Mesenchymal stem cell (in vitro differentiated cells and primary cell): ENCODE measurements at regions not wholly inside any gene's neighbourhood (a gene's known extent, or its start where the extent isn't known, plus 50 kb on each side); places are given as distances from the start of the nearest gene placed in this dataset.

Source experiments
- DNase-seq: peaks from one replicate; pipeline ENCODE4 v3.0.0-alpha.2; 2013
- H2AFZ ChIP-seq: one replicate; pipeline ENCODE4 v1.6.1; 2013; ENCODE audit warnings: low read depth, mild to moderate bottlenecking, control low read depth, inconsistent platforms, low read length, moderate library complexity
- H2AK5ac ChIP-seq: 2 replicates; pipeline ENCODE4 v1.6.1; 2013; ENCODE audit warnings: low read length, moderate library complexity, mild to moderate bottlenecking, inconsistent platforms; ENCODE audit not compliant: severe bottlenecking
- H2BK120ac ChIP-seq: one replicate; pipeline ENCODE4 v1.6.1; 2013; ENCODE audit warnings: low read depth, mild to moderate bottlenecking, inconsistent platforms, low read length, moderate library complexity
- H2BK12ac ChIP-seq, 2 experiments: one replicate each; pipeline ENCODE4 v1.6.1; 2013; ENCODE audit warnings: inconsistent platforms in 2 of 2, low read length in 2 of 2, mild to moderate bottlenecking in 2 of 2, moderate library complexity in 2 of 2, control low read depth in 1 of 2
- H2BK15ac ChIP-seq: one replicate; pipeline ENCODE4 v1.6.1; 2013; ENCODE audit warnings: mild to moderate bottlenecking, low read depth, inconsistent platforms; ENCODE audit not compliant: poor library complexity, severe bottlenecking
- H2BK5ac ChIP-seq: 2 replicates; pipeline ENCODE4 v1.6.1; 2013; ENCODE audit warnings: low read depth, mild to moderate bottlenecking, low read length, control low read depth, inconsistent platforms; ENCODE audit not compliant: poor library complexity, severe bottlenecking
- H3K14ac ChIP-seq, 2 experiments: one replicate each; pipeline ENCODE4 v1.6.1; 2013; ENCODE audit warnings: inconsistent platforms in 2 of 2, low read length in 2 of 2, control low read depth in 1 of 2, mild to moderate bottlenecking in 1 of 2, moderate library complexity in 1 of 2
- H3K18ac ChIP-seq, 2 experiments: one replicate each; pipeline ENCODE4 v1.6.1; 2013; ENCODE audit warnings: inconsistent platforms in 2 of 2, low read length in 2 of 2, control low read depth in 1 of 2, low read depth in 1 of 2, mild to moderate bottlenecking in 1 of 2
- H3K23ac ChIP-seq, 2 experiments: one replicate each; pipeline ENCODE4 v1.6.1; 2013; ENCODE audit warnings: inconsistent platforms in 2 of 2, low read length in 2 of 2, mild to moderate bottlenecking in 2 of 2, moderate library complexity in 2 of 2, control low read depth in 1 of 2
- H3K27ac ChIP-seq: 2 replicates; pipeline ENCODE4 v1.5.1; 2013; ENCODE audit warnings: mild to moderate bottlenecking, moderate library complexity, low read length, control low read depth, inconsistent platforms; ENCODE audit not compliant: poor library complexity, severe bottlenecking
- H3K27me3 ChIP-seq, 2 experiments: 2 replicates each; pipeline versions ENCODE4 v1.6.1 to v1.7.0; 2013; ENCODE audit warnings: low read length in 2 of 2, mild to moderate bottlenecking in 2 of 2, moderate library complexity in 2 of 2, control low read depth in 1 of 2, inconsistent platforms in 1 of 2; ENCODE audit not compliant: control insufficient read depth in 1 of 2, insufficient read depth in 1 of 2
- H3K36me3 ChIP-seq, 2 experiments: 2 replicates each; pipeline versions ENCODE4 v1.6.1 to v1.7.0; 2013; ENCODE audit warnings: low read length in 2 of 2, control low read depth in 1 of 2, inconsistent platforms in 1 of 2, low read depth in 1 of 2, mild to moderate bottlenecking in 1 of 2; ENCODE audit not compliant: insufficient read depth in 2 of 2, control insufficient read depth in 1 of 2
- H3K4ac ChIP-seq, 2 experiments: one replicate each; pipeline ENCODE4 v1.6.1; 2013; ENCODE audit warnings: inconsistent platforms in 2 of 2, low read length in 2 of 2, mild to moderate bottlenecking in 2 of 2, moderate library complexity in 2 of 2, control low read depth in 1 of 2, low read depth in 1 of 2
- H3K4me1 ChIP-seq: 2 replicates; pipeline ENCODE4 v1.6.1; 2013; ENCODE audit warnings: low read depth, low read length, control low read depth; ENCODE audit not compliant: control insufficient read depth, insufficient read depth
- H3K4me2 ChIP-seq: 2 replicates; pipeline ENCODE4 v1.6.1; 2013; ENCODE audit warnings: low read length, mild to moderate bottlenecking, inconsistent platforms; ENCODE audit not compliant: poor library complexity, severe bottlenecking
- H3K4me3 ChIP-seq, 2 experiments: 2 replicates each; pipeline versions ENCODE4 v1.5.1 to v1.7.0; 2013; ENCODE audit warnings: low read length in 2 of 2, mild to moderate bottlenecking in 2 of 2, control low read depth in 1 of 2, low read depth in 1 of 2; ENCODE audit not compliant: insufficient read depth in 1 of 2
- H3K79me1 ChIP-seq: replicated peaks from 2 replicates; pipeline ENCODE4 v1.6.1; 2013; ENCODE audit warnings: mild to moderate bottlenecking, control low read depth, low read length, inconsistent platforms; ENCODE audit not compliant: poor library complexity, severe bottlenecking
- H3K9ac ChIP-seq: 2 replicates; pipeline ENCODE4 v1.7.0; 2013; ENCODE audit warnings: mild to moderate bottlenecking, low read length, moderate library complexity
- H3K9me3 ChIP-seq: 2 replicates; pipeline ENCODE4 v1.7.0; 2013; ENCODE audit warnings: mild to moderate bottlenecking, low read length; ENCODE audit not compliant: control insufficient read depth
- H4K8ac ChIP-seq: one replicate; pipeline ENCODE4 v1.6.1; 2013; ENCODE audit warnings: inconsistent platforms, mild to moderate bottlenecking, low read length, moderate library complexity
- H4K91ac ChIP-seq: one replicate; pipeline ENCODE4 v1.6.1; 2013; ENCODE audit warnings: mild to moderate bottlenecking, low read length, inconsistent platforms
- WGBS: methylation state at CpG from one replicate; pipeline ENCODE4 v1.1.7; 2013; ENCODE audit warnings: mixed read lengths; 5-methylcytosine and 5-hydroxymethylcytosine counted together

- no peak overlapping the region for H3K4me2 ChIP-seq
- no peak overlapping the region for H2BK120ac ChIP-seq
- H3K27ac ChIP-seq: no peak overlapping the region
- no peak overlapping the region for H2BK12ac ChIP-seq
- no peak overlapping the region for H2AK5ac ChIP-seq
- H3K14ac ChIP-seq: no peak overlapping the region
- H3K4ac ChIP-seq: no peak overlapping the region
- H3K23ac ChIP-seq: no peak overlapping the region
- H2AFZ ChIP-seq: no peak overlapping the region
- no peak overlapping the region for H3K9ac ChIP-seq
- H4K8ac ChIP-seq: no peak overlapping the region
- 80% methylated on average over 18 of the region's 18 CpGs for WGBS
- H3K27me3 ChIP-seq: peaks cover 0 to 21% of the 10 kb centered on the region in 2 experiments
- peaks cover under 1% of the 10 kb centered on the region for H3K9me3 ChIP-seq
- no peak overlapping the region for H2BK5ac ChIP-seq
- no peak overlapping the region for H2BK15ac ChIP-seq
- H3K36me3 ChIP-seq: no peaks in the 10 kb centered on the region
- H3K79me1 ChIP-seq: no peaks in the 10 kb centered on the region
- DNase-seq: no peak
- H3K4me3 ChIP-seq: no peak overlapping the region
- no peaks in the 10 kb centered on the region for H3K4me1 ChIP-seq
- no peak overlapping the region for H3K18ac ChIP-seq
- no peak overlapping the region for H4K91ac ChIP-seq
Observed at GRCh38 chr1:2876846-2877245, 75.4 kb upstream of the TTC34 start.

- no peaks in the 10 kb centered on the region for H3K36me3 ChIP-seq
- no peak overlapping the region for H3K9ac ChIP-seq
- H2BK15ac ChIP-seq: no peak overlapping the region
- H4K91ac ChIP-seq: no peak overlapping the region
- no peak overlapping the region for H3K14ac ChIP-seq
- H2AK5ac ChIP-seq: no peak overlapping the region
- H3K9me3 ChIP-seq: no peaks in the 10 kb centered on the region
- no peaks in the 10 kb centered on the region for H3K4me1 ChIP-seq
- H3K4ac ChIP-seq: no peak overlapping the region
- no peak overlapping the region for H2BK12ac ChIP-seq
- H2BK5ac ChIP-seq: no peak overlapping the region
- H2AFZ ChIP-seq: no peak overlapping the region
- WGBS: 88% methylated on average over 17 of the region's 17 CpGs
- no peaks in the 10 kb centered on the region for H3K79me1 ChIP-seq
- no peak overlapping the region for H2BK120ac ChIP-seq
- H3K23ac ChIP-seq: no peak overlapping the region
- no peak overlapping the region for H4K8ac ChIP-seq
- H3K27ac ChIP-seq: no peak overlapping the region
- no peak overlapping the region for H3K18ac ChIP-seq
- H3K27me3 ChIP-seq: peaks cover 0 to 23% of the 10 kb centered on the region in 2 experiments
- DNase-seq: no peak
- H3K4me2 ChIP-seq: no peak overlapping the region
- no peak overlapping the region for H3K4me3 ChIP-seq
Observed at GRCh38 chr1:2877391-2877790, 75.9 kb upstream of the TTC34 start.

GRCh38 chr1:2878591-2878990, 77.1 kb upstream of the TTC34 start:
- Histone ChIP-seq H3K36me3 (no peaks in the 10 kb centered on the region), H3K4me1 (no peaks in the 10 kb centered on the region), H3K4me3 (no peak overlapping the region), H2AK5ac (no peak overlapping the region), H3K18ac (no peak overlapping the region), H4K91ac (no peak overlapping the region), H3K4ac (no peak overlapping the region), H2BK5ac (no peak overlapping the region), H3K23ac (no peak overlapping the region), H2BK120ac (no peak overlapping the region), H3K27ac (no peak overlapping the region), H3K27me3 (peaks cover 0 to 25% of the 10 kb centered on the region in 2 experiments), H3K79me1 (no peaks in the 10 kb centered on the region), H2BK12ac (no peak overlapping the region), H3K9me3 (no peaks in the 10 kb centered on the region), H2BK15ac (no peak overlapping the region), H2AFZ (no peak overlapping the region), H3K4me2 (no peak overlapping the region), H3K9ac (no peak overlapping the region), H3K14ac (no peak overlapping the region), H4K8ac (no peak overlapping the region)
- WGBS: 87% methylated on average over 14 of the region's 14 CpGs
- no peak for DNase-seq

- H3K23ac ChIP-seq: no peak overlapping the region
- H4K8ac ChIP-seq: no peak overlapping the region
- no peak overlapping the region for H3K4me3 ChIP-seq
- H3K27me3 ChIP-seq: peaks cover 0 to 27% of the 10 kb centered on the region in 2 experiments
- no peak overlapping the region for H3K4ac ChIP-seq
- no peak overlapping the region for H2BK12ac ChIP-seq
- no peak overlapping the region for H3K27ac ChIP-seq
- H2AFZ ChIP-seq: no peak overlapping the region
- no peaks in the 10 kb centered on the region for H3K4me1 ChIP-seq
- no peaks in the 10 kb centered on the region for H3K36me3 ChIP-seq
- no peak overlapping the region for H2BK5ac ChIP-seq
- no peak overlapping the region for H2AK5ac ChIP-seq
- 82% methylated on average over 14 of the region's 14 CpGs for WGBS
- no peaks in the 10 kb centered on the region for H3K79me1 ChIP-seq
- no peak overlapping the region for H2BK120ac ChIP-seq
- no peak overlapping the region for H2BK15ac ChIP-seq
- H3K9me3 ChIP-seq: no peaks in the 10 kb centered on the region
- no peak overlapping the region for H4K91ac ChIP-seq
- H3K14ac ChIP-seq: no peak overlapping the region
- H3K9ac ChIP-seq: no peak overlapping the region
- H3K4me2 ChIP-seq: no peak overlapping the region
- DNase-seq: no peak
- no peak overlapping the region for H3K18ac ChIP-seq
Observed at GRCh38 chr1:2879026-2879425, 77.5 kb upstream of the TTC34 start.
